IgD-negative memory B cell (primary cell): ENCODE measurements at regions not wholly inside any gene's neighbourhood (a gene's known extent, or its start where the extent isn't known, plus 50 kb on each side); places are given as distances from the start of the nearest gene placed in this dataset.
"Not testable (repeated sequence)": the region's sequence is repeated elsewhere in the genome, so short reads cannot be mapped to it uniquely, and the experiment has no call there.

ENCODE experiments used
- H3K27ac Mint-ChIP-seq, 3 donors: one replicate each; pipeline ENCODE4 v1.8.0; 2020 to 2022; ENCODE audit warnings: mild to moderate bottlenecking in 3 of 3, mixed read lengths in 3 of 3, moderate library complexity in 1 of 3
- H3K27me3 Mint-ChIP-seq: one replicate; pipeline ENCODE4 v1.8.0; 2021; ENCODE audit warnings: mixed read lengths
- H3K36me3 Mint-ChIP-seq: one replicate; pipeline ENCODE4 v1.8.0; 2020; ENCODE audit warnings: mild to moderate bottlenecking, mixed read lengths
- H3K4me1 Mint-ChIP-seq, 3 donors: one replicate each; pipeline ENCODE4 v1.8.0; 2020 to 2022; ENCODE audit warnings: mixed read lengths in 3 of 3, mild to moderate bottlenecking in 1 of 3
- H3K4me3 Mint-ChIP-seq, 4 donors: one replicate each; pipeline ENCODE4 v1.8.0; 2020 to 2022; ENCODE audit warnings: mild to moderate bottlenecking in 4 of 4, mixed read lengths in 4 of 4, moderate library complexity in 3 of 4
- H3K9me3 Mint-ChIP-seq, 3 donors: one replicate each; pipeline ENCODE4 v1.8.0; 2020 to 2021; ENCODE audit warnings: mixed read lengths in 3 of 3, mild to moderate bottlenecking in 1 of 3

- H3K4me1 Mint-ChIP-seq, H3K27me3 Mint-ChIP-seq, H3K36me3 Mint-ChIP-seq, H3K4me3 Mint-ChIP-seq, H3K27ac Mint-ChIP-seq: not testable (repeated sequence)
- peaks cover 5 to 34% (median 11%) of the 10 kb centered on the region in 3 donors for H3K9me3 Mint-ChIP-seq
These were observed 661.8 kb downstream of the GLUD2 start for GRCh38 chrX:121709236-121709635.

GRCh38 chrX:121733514-121733913, 686.1 kb downstream of the GLUD2 start:
- H3K4me3 Mint-ChIP-seq: no peak overlapping the region
- H3K27me3 Mint-ChIP-seq: no peaks in the 10 kb centered on the region
- no peak overlapping the region for H3K27ac Mint-ChIP-seq
- H3K4me1 Mint-ChIP-seq: no peaks in the 10 kb centered on the region
- H3K9me3 Mint-ChIP-seq: no peaks in the 10 kb centered on the region
- H3K36me3 Mint-ChIP-seq: no peaks in the 10 kb centered on the region

GRCh38 chrX:121746105-121746504, 698.7 kb downstream of the GLUD2 start:
- Mint-ChIP-seq H3K36me3 (peaks cover 3% of the 10 kb centered on the region), H3K9me3 (peaks cover 0 to 10% (median 5%) of the 10 kb centered on the region in 3 donors), H3K4me1 (no peaks in the 10 kb centered on the region), H3K4me3 (no peak overlapping the region), H3K27ac (no peak overlapping the region), H3K27me3 (no peaks in the 10 kb centered on the region)

- not testable (repeated sequence) for H3K27me3 Mint-ChIP-seq, H3K4me3 Mint-ChIP-seq, H3K36me3 Mint-ChIP-seq, H3K9me3 Mint-ChIP-seq, H3K27ac Mint-ChIP-seq, H3K4me1 Mint-ChIP-seq
These were observed 706.2 kb downstream of the GLUD2 start for GRCh38 chrX:121753602-121754001.

GRCh38 chrX:121754301-121754700, 706.9 kb downstream of the GLUD2 start:
- H3K36me3 Mint-ChIP-seq: peaks cover 3% of the 10 kb centered on the region
- H3K4me1 Mint-ChIP-seq: no peaks in the 10 kb centered on the region
- H3K27me3 Mint-ChIP-seq: peaks cover 1% of the 10 kb centered on the region
- no peak overlapping the region for H3K4me3 Mint-ChIP-seq
- no peak overlapping the region for H3K27ac Mint-ChIP-seq
- H3K9me3 Mint-ChIP-seq: peaks cover 0 to 3% (median 3%) of the 10 kb centered on the region in 3 donors

- H3K9me3 Mint-ChIP-seq: peaks cover 0 to 3% (median 3%) of the 10 kb centered on the region in 3 donors
- peaks cover 1% of the 10 kb centered on the region for H3K27me3 Mint-ChIP-seq
- no peaks in the 10 kb centered on the region for H3K4me1 Mint-ChIP-seq
- H3K4me3 Mint-ChIP-seq: no peak overlapping the region
- peaks cover 2% of the 10 kb centered on the region for H3K36me3 Mint-ChIP-seq
- no peak overlapping the region for H3K27ac Mint-ChIP-seq
These were observed 708.1 kb downstream of the GLUD2 start for GRCh38 chrX:121755541-121755940.

- Mint-ChIP-seq H3K9me3 (peaks cover 0 to 4% (median 1%) of the 10 kb centered on the region in 3 donors), H3K36me3 (no peaks in the 10 kb centered on the region), H3K4me1 (no peaks in the 10 kb centered on the region), H3K4me3 (no peak overlapping the region), H3K27ac (no peak overlapping the region), H3K27me3 (no peaks in the 10 kb centered on the region)
These were observed 714.4 kb downstream of the GLUD2 start for GRCh38 chrX:121761845-121762244.

GRCh38 chrX:121763671-121764070, 716.3 kb downstream of the GLUD2 start:
- H3K4me1 Mint-ChIP-seq: no peaks in the 10 kb centered on the region

GRCh38 chrX:121768210-121768609, 720.8 kb downstream of the GLUD2 start:
- not testable (repeated sequence) for H3K27ac Mint-ChIP-seq, H3K4me3 Mint-ChIP-seq, H3K4me1 Mint-ChIP-seq, H3K27me3 Mint-ChIP-seq, H3K36me3 Mint-ChIP-seq
- peaks cover 2 to 12% (median 6%) of the 10 kb centered on the region in 3 donors for H3K9me3 Mint-ChIP-seq

More at GRCh38 chrX:121763671-121764070, 716.3 kb downstream of the GLUD2 start:
- H3K9me3 Mint-ChIP-seq: peaks cover 0 to 7% (median 4%) of the 10 kb centered on the region in 3 donors
- no peak overlapping the region for H3K4me3 Mint-ChIP-seq
- H3K27ac Mint-ChIP-seq: no peak overlapping the region
- H3K27me3 Mint-ChIP-seq: no peaks in the 10 kb centered on the region
- H3K36me3 Mint-ChIP-seq: no peaks in the 10 kb centered on the region

- Mint-ChIP-seq H3K27me3 (no peaks in the 10 kb centered on the region), H3K9me3 (peaks cover 0 to 11% (median 4%) of the 10 kb centered on the region in 3 donors), H3K27ac (no peak overlapping the region), H3K4me1 (no peaks in the 10 kb centered on the region), H3K36me3 (no peaks in the 10 kb centered on the region), H3K4me3 (no peak overlapping the region)
These were observed 734.6 kb downstream of the GLUD2 start for GRCh38 chrX:121781991-121782390.

GRCh38 chrX:121782544-121782943, 735.1 kb downstream of the GLUD2 start:
- no peak overlapping the region for H3K4me3 Mint-ChIP-seq
- no peak overlapping the region for H3K27ac Mint-ChIP-seq
- H3K9me3 Mint-ChIP-seq: peaks cover 1 to 6% (median 4%) of the 10 kb centered on the region in 3 donors
- H3K4me1 Mint-ChIP-seq: no peaks in the 10 kb centered on the region
- no peaks in the 10 kb centered on the region for H3K36me3 Mint-ChIP-seq
- H3K27me3 Mint-ChIP-seq: no peaks in the 10 kb centered on the region

GRCh38 chrX:121782976-121783375, 735.6 kb downstream of the GLUD2 start:
- no peaks in the 10 kb centered on the region for H3K27me3 Mint-ChIP-seq
- peaks cover 4 to 6% (median 5%) of the 10 kb centered on the region in 3 donors for H3K9me3 Mint-ChIP-seq
- no peak overlapping the region for H3K4me3 Mint-ChIP-seq
- H3K36me3 Mint-ChIP-seq: no peaks in the 10 kb centered on the region
- no peak overlapping the region for H3K27ac Mint-ChIP-seq
- no peaks in the 10 kb centered on the region for H3K4me1 Mint-ChIP-seq

GRCh38 chrX:121802881-121803412, 755.5 kb downstream of the GLUD2 start:
- peaks cover 0 to 8% (median 3%) of the 10 kb centered on the region in 3 donors for H3K9me3 Mint-ChIP-seq
- H3K4me1 Mint-ChIP-seq: no peaks in the 10 kb centered on the region
- no peak overlapping the region for H3K27ac Mint-ChIP-seq
- H3K27me3 Mint-ChIP-seq: no peaks in the 10 kb centered on the region
- no peak overlapping the region for H3K4me3 Mint-ChIP-seq
- H3K36me3 Mint-ChIP-seq: no peaks in the 10 kb centered on the region

GRCh38 chrX:121823406-121823805, 776.0 kb downstream of the GLUD2 start:
- H3K9me3 Mint-ChIP-seq: peaks cover 0 to 3% (median 3%) of the 10 kb centered on the region in 3 donors
- H3K4me3 Mint-ChIP-seq: no peak overlapping the region
- H3K27me3 Mint-ChIP-seq: no peaks in the 10 kb centered on the region
- H3K27ac Mint-ChIP-seq: no peak overlapping the region
- no peaks in the 10 kb centered on the region for H3K4me1 Mint-ChIP-seq
- H3K36me3 Mint-ChIP-seq: no peaks in the 10 kb centered on the region

- no peaks in the 10 kb centered on the region for H3K4me1 Mint-ChIP-seq
- no peaks in the 10 kb centered on the region for H3K27me3 Mint-ChIP-seq
- no peak overlapping the region for H3K4me3 Mint-ChIP-seq
- no peak overlapping the region for H3K27ac Mint-ChIP-seq
- peaks cover 0 to 6% (median 0%) of the 10 kb centered on the region in 3 donors for H3K9me3 Mint-ChIP-seq
- H3K36me3 Mint-ChIP-seq: no peaks in the 10 kb centered on the region
These were observed 784.2 kb downstream of the GLUD2 start for GRCh38 chrX:121831601-121832000.

GRCh38 chrX:121832446-121832845, 785.0 kb downstream of the GLUD2 start:
- no peak overlapping the region for H3K4me3 Mint-ChIP-seq
- H3K4me1 Mint-ChIP-seq: no peaks in the 10 kb centered on the region
- no peak overlapping the region for H3K27ac Mint-ChIP-seq
- peaks cover 0 to 6% (median 0%) of the 10 kb centered on the region in 3 donors for H3K9me3 Mint-ChIP-seq
- H3K36me3 Mint-ChIP-seq: no peaks in the 10 kb centered on the region
- no peaks in the 10 kb centered on the region for H3K27me3 Mint-ChIP-seq
